Effector CD4-positive, alpha-beta T cell (primary cell): ENCODE measurements at regions not wholly inside any gene's neighbourhood (a gene's known extent, or its start where the extent isn't known, plus 50 kb on each side); places are given as distances from the start of the nearest gene placed in this dataset.

Source experiments
- DNase-seq: peaks from one replicate; pipeline ENCODE4 v3.0.0-alpha.2; 2020

DNA sequence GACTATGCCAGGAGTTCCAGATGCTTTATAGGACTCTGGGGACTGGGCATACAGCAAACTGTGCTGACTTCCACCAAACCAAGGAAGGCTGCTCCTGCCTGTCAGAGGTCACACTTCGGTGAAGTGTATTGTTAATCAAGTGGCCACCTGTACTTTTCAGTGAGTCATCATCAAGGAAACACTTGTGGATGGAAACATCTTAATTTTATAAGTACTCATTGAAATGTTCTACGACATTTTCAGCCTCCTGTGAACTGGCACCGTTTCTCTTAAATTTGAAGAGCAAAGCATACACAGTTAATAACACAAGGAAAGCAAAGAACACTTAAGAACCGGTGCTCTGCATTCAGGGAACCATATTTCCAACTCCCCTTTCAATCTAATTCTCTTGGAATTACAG is 801.7 kb upstream of the DPPA4 start:
- DNase-seq: no peak

DNA sequence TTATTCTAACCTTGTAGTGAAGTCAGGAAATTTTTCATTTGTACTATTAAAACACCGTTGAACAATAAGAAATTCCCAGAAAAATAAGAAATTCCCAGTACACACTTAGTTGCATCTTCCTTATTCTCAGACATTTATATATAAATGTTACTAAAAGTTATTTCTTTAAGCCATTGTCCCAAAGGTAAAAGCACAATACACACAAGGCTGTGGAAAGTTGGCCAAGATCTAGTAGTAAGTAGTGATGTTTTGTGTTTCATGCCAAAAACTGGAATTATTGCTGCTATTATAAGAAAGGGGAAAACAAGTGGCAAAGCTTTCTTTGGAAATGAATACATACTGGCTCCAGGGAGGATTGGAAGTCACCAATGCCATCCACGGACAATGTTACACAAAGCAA is 802.5 kb upstream of the DPPA4 start:
- no peak for DNase-seq

DNA sequence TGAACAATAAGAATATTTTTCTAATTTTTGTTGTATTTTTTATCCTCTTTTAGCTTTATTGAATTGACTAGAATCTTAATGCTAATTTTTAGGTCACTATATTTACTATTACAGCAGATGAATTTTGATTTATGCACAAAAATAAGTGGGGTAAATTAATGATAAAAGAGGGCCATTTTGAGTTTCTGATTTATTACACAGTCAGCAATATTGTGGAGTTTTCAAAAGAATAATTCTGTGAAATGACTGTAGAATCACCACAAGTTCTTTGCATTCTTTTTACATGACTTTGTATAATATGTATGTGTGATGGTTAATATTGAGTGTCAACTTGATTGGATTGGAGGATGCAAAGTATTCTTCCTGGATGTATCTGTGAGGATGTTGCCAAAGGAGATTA is 812.4 kb upstream of the DPPA4 start:
- DNase-seq: no peak

DNA sequence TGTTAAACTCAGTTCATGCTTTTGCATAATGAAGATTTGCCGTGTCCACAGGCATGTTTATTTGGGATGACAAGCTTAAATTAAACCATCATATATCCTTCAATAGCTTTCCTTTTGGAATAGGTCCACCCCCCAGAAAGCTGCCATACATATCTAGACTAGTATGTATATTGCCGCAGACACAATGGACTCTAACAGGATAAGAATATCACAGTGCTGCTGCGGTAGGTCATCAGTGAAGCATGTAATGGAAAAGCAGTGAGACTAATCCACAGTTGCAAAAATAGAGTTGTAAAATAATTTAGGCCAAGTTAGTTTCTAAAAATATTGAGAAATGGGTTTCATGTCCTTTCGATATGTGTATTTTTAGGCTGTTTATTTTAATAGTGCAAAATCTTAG is 819.9 kb upstream of the DPPA4 start:
- no peak for DNase-seq

DNA sequence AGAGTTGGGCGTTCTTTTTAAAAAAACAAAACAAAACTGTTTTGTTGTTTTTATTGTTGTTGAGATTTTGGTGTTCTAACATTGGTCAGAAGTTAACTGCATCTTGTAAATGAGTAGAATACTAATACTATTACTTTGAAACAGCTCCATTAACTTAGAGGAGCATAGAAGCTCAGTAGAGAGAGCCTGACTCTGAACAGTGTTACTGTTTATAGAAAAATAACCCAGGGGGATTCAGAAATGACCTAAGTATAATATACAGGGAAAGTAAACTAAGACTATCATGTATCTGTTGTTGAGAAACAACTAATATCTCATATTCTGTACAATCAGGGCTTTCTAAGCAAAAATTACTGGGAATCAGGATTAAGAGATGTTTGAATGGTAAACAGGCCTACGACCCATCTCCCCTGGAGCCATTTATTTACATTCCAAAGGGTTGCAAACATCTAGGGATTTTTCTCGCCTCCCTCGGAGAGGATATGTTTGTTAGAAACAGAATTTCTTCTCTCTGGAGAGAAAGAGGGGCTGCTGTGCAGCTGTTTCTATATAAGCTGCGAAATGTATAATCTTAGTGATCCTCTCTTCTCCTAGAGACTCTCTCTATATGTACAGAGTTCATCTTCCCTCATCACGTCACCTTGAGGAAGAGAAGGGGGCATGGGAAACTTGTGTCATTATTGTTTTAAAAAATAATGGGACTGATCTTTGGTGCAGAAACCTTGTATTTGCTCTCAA is 827.5 kb upstream of the DPPA4 start:
- no peak for DNase-seq

DNA sequence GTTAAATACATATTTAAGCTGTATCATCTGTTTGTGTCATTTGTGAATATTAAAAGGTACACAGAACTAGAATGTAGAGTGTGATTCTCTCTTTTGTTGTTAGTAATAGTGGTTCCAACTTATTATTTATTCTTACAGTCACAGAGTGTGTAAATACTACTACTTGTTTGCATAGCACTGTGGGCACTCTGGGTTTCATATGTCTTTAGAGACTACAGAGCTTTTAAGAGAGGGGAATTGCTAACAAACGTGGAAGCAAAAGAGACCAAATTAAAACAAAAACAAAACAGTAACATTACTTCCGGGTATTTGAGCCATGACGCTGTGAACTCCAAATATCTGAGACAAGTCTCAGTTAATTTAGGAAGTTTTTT is 828.0 kb upstream of the DPPA4 start:
- no peak for DNase-seq

DNA sequence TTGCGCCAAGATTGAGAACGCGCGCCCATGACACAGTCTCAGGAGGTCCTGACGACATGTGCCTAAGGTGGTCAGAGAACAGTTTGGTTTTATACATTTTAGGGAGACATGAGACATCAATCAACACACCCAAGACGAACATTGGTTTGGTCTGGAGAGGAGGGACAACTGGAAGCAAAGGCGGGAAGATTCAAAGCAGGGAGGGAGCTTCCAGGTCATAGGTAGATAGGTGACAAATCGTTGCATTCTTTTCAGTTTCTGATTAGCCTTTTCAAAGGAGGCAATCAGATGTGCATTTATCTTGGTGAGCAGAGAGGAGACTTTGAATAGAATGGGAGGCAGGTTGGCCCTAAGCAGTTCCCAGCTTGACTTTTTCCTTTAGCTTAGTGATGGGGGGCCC is 828.4 kb upstream of the DPPA4 start:
- DNase-seq: no peak

GRCh38 chr3:110166791-110167190 is 829.4 kb upstream of the DPPA4 start:
- DNase-seq: no peak

GRCh38 chr3:110174908-110175307 is 837.6 kb upstream of the DPPA4 start:
- DNase-seq: no peak

GRCh38 chr3:110178965-110179364 is 841.6 kb upstream of the DPPA4 start:
- DNase-seq: no peak

DNA sequence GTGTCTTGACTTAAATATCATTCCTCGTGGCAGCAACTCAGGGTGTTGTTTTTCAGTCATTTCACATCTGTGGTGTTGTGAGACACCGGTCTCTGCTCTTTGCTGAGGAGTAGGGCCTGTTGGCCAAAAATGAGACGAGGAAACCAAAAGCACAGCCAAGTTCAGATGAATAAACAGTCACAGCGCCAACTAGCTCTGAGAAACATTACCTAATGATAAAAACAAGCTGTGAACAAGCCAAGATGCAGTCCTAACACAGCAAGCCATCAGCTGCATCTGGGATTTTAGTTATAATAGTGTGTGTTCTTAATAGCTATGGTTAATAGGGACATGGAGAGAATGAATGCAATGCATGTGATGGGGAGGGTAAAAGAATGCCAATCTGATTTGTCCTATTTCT is 843.4 kb upstream of the DPPA4 start:
- no peak for DNase-seq

GRCh38 chr3:110181226-110181625 is 843.9 kb upstream of the DPPA4 start:
- no peak for DNase-seq

DNA sequence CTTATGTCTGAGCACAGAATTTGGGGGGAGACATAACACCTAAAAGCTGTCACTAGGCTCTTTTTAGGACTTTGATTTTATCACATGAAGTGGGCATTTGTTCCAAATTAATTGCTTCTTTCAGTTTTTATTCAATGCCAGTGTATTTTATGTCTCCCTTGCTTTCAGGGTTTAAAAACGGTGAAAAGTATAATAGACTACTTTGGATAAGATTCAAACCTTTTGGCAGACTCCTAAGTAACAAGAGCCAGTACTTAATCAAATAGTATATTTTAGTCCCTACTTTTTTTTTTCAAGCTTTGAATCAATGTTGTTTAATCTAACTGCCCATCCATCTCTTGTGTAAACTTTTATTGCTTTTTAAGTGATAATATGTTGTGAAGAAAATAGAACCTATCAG is 847.2 kb upstream of the DPPA4 start:
- no peak for DNase-seq

- DNase-seq: no peak
Measured at GRCh38 chr3:110193074-110193473, 855.7 kb upstream of the DPPA4 start.

- DNase-seq: no peak
Measured at GRCh38 chr3:110198717-110199587, 861.6 kb upstream of the DPPA4 start.

DNA sequence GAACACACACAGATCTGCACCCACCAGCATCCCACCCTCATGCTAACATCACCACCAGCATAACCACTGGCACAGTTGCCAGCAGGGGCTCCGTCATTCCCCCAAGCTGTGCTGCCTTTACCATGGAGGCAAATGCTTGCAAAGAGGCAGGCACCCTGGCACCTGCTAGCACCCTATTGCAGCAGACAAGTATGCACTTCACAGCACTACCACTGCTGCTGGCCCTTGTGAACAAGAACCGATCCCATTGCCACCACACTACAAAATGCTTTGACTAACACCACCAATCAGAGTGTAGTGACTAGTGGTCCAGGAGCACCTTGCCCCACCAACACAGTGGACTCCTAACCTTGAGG is 862.2 kb upstream of the DPPA4 start:
- no peak for DNase-seq

- no peak for DNase-seq
Measured at GRCh38 chr3:110210086-110210660, 861.4 kb upstream of the NECTIN3 start.

DNA sequence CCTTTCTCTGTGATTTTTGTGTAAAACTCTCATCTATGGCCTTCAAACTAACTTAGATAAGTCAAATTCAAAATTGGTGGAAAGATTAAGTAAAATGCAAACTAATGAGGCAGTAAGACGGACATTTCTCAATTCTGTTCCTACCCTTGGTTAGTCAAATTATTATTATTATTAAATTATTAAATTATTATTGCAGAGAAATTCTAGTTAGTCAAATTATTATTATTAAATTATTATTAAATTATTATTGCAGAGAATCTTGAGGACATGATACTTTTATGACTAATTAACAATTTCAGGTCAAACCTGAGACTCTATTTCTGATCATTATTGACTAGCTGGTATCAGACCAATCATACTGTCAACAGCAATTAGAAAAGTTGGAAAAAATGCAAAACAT is 845.0 kb upstream of the NECTIN3 start:
- DNase-seq: no peak

- no peak for DNase-seq
Measured at GRCh38 chr3:110227991-110228390, 843.6 kb upstream of the NECTIN3 start.

GRCh38 chr3:110234831-110235230 is 836.8 kb upstream of the NECTIN3 start:
- DNase-seq: no peak

GRCh38 chr3:110236976-110237610 is 834.5 kb upstream of the NECTIN3 start:
- no peak for DNase-seq

DNA sequence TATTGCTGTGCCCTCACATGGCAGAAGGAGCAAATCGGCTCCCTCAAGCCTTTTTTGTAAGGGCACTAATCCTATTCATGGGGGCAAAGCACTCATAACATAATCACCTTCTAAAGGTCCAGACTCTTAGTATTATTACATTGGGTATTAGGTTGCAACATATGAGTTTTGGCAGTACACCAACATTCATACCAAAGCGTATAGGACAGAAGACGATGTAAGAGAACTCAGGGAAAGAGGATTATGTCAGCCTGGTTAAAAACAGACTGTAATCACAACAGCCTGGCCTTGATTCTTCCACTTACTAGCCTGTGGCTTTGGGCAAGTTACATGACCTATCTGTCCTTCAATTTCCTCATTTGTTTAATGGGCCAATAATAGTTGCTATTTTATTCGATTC is 828.5 kb upstream of the NECTIN3 start:
- no peak for DNase-seq

DNA sequence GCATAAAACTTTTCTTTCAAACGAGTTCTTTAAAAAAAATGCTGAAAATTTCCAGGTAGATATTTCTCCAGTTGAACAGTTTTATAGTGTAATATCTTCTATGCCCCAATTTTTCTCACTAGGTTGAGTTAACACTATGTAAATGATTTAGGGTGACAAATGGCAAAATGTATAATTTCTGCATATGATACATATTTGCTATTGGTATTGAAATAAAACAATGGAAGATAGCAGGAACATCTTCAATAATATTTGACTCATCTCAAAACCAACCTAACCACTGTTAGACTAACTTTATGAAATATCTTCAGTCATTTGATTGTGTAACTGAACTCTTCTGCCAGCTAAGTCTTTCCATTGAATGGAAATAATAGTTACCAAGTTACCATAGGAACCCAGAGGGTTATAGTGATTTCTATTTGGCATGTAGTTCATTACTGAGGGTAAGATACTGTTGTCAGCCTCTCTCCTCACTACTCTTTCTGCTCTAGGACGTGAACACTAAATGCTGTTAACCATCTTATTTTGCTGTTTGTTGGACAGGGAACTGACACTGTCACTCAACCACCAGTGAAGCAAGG is 824.7 kb upstream of the NECTIN3 start:
- DNase-seq: no peak
